HCT116 (cell line): ENCODE measurements at regions not wholly inside any gene's neighbourhood (a gene's known extent, or its start where the extent isn't known, plus 50 kb on each side); places are given as distances from the start of the nearest gene placed in this dataset.
"Not testable (repeated sequence)": the region's sequence is repeated elsewhere in the genome, so short reads cannot be mapped to it uniquely, and the experiment has no call there.

Experiments
- ATAC-seq: fragments of 200-7000 bp; cut with Tn5 transposase; 2 replicates; pipeline ENCODE4 v1.9.1; 2020; ENCODE audit warnings: mild to moderate bottlenecking, moderate library complexity
- BruUV-seq: library from RNA; stranded (reverse); fragments of 400-500 nt; replicated peaks from 2 replicates; lab custom pipeline; 2021; lab: Mats Ljungman, UMichigan
- CTCF ChIA-PET: fragments of 300-600 bp; sonication (Branson Sonifier 250); formaldehyde crosslinking; loops from one replicate; lab custom pipeline; 2021; ENCODE audit warnings: antibody characterized with exemption; lab: Charles Lee
- POLR2A ChIA-PET: fragments of 300-600, 350-600 bp; sonication (Branson Sonifier 250); formaldehyde crosslinking; loops from one replicate; lab custom pipeline; 2021; ENCODE audit warnings: antibody characterized with exemption; lab: Charles Lee
- RAD21 ChIA-PET, 2 experiments: fragments of 300-600 bp; sonication (Branson Sonifier 250); formaldehyde crosslinking; loops; one replicate each; lab custom pipeline; 2023; ENCODE audit warnings: low total read pairs in 2 of 2; ENCODE audit not compliant: uncharacterized antibody in 2 of 2, unreplicated experiment in 2 of 2, low non-redundant PET in 1 of 2; lab: Charles Lee
- DNase-seq: peaks from one replicate; pipeline ENCODE4 v3.0.0-alpha.2; 2010; ENCODE audit warnings: low read depth, low spot score
- H2AFZ ChIP-seq: fragments of 200-600 bp; shearing (Covaris generic), sonication (generic); 2 replicates; pipeline ENCODE4 v1.6.1; 2017; ENCODE audit warnings: low read depth, mixed run types, mixed read lengths, antibody characterized with exemption, low read length; ENCODE audit not compliant: poor library complexity, severe bottlenecking
- H3K27ac ChIP-seq: 2 replicates; pipeline ENCODE4 v1.5.1; 2012; ENCODE audit warnings: low read depth, low read length
- H3K27me3 ChIP-seq: fragments of 200-600 bp; sonication (generic); 2 replicates; pipeline ENCODE4 v1.6.1; 2016; ENCODE audit warnings: mixed run types, low read length, mixed read lengths; ENCODE audit not compliant: insufficient read depth
- H3K36me3 ChIP-seq, 2 experiments: fragments of 200-500 bp in 1 of 2; fragments of 200-600 bp in 1 of 2; sonication (Bioruptor generic) in 1 of 2; sonication (generic) in 1 of 2; 2 replicates each; pipeline versions ENCODE4 v1.5.1 to v1.6.1; 2014 to 2016; ENCODE audit warnings: low read length in 2 of 2, inconsistent platforms in 1 of 2, mixed read lengths in 1 of 2, mixed run types in 1 of 2; ENCODE audit not compliant: insufficient read depth in 2 of 2, control insufficient read depth in 1 of 2
- H3K4me1 ChIP-seq, 2 experiments: fragments of 200-600 bp in 1 of 2; sonication (generic) in 1 of 2; 2 replicates each; pipeline versions ENCODE4 v1.5.1 to v1.6.1; 2012 to 2017; ENCODE audit warnings: low read length in 2 of 2, inconsistent platforms in 1 of 2, mild to moderate bottlenecking in 1 of 2, mixed read lengths in 1 of 2, mixed run types in 1 of 2, moderate library complexity in 1 of 2; ENCODE audit not compliant: insufficient read depth in 2 of 2, control insufficient read depth in 1 of 2
- H3K4me2 ChIP-seq: fragments of 200-600 bp; sonication (generic); 2 replicates; pipeline ENCODE4 v1.6.1; 2017; ENCODE audit warnings: mixed run types, low read length, mixed read lengths
- H3K4me3 ChIP-seq, 2 experiments: fragments of 200-600 bp in 1 of 2; sonication (generic) in 1 of 2; replicated peaks in 1 of 2; 2 replicates each; pipeline ENCODE4 v1.5.1; 2011 to 2016; ENCODE audit warnings: low read length in 2 of 2, control low read depth in 1 of 2, low read depth in 1 of 2, mild to moderate bottlenecking in 1 of 2, mixed read lengths in 1 of 2, mixed run types in 1 of 2
- H3K79me2 ChIP-seq: fragments of 200-600 bp; sonication (generic); 2 replicates; pipeline ENCODE4 v1.6.1; 2017; ENCODE audit warnings: mild to moderate bottlenecking, mixed run types, low read length, moderate library complexity, mixed read lengths; ENCODE audit not compliant: insufficient read depth
- H3K9ac ChIP-seq: fragments of 200-600 bp; sonication (generic); 2 replicates; pipeline ENCODE4 v1.6.1; 2016; ENCODE audit warnings: low read length, mixed read lengths
- H3K9me2 ChIP-seq: fragments of 200-600 bp; sonication (generic), shearing (Covaris generic); 2 replicates; pipeline ENCODE4 v1.6.1; 2017; ENCODE audit warnings: mixed run types, mild to moderate bottlenecking, moderate library complexity; ENCODE audit not compliant: insufficient read depth
- H3K9me3 ChIP-seq, 2 experiments: fragments of 200-500 bp in 1 of 2; fragments of 200-600 bp in 1 of 2; sonication (Bioruptor generic) in 1 of 2; sonication (generic) in 1 of 2; 2 replicates each; pipeline ENCODE4 v1.6.1; 2014 to 2017; ENCODE audit warnings: low read length in 2 of 2, mixed read lengths in 2 of 2, inconsistent platforms in 1 of 2, low read depth in 1 of 2, mild to moderate bottlenecking in 1 of 2, mixed run types in 1 of 2, moderate library complexity in 1 of 2; ENCODE audit not compliant: control insufficient read depth in 1 of 2, insufficient read depth in 1 of 2
- H4K20me1 ChIP-seq: fragments of 200-600 bp; sonication (generic), shearing (Covaris generic); 2 replicates; pipeline ENCODE4 v1.6.1; 2017; ENCODE audit warnings: mixed run types, mild to moderate bottlenecking, moderate library complexity; ENCODE audit not compliant: insufficient read depth
- CBX3 ChIP-seq: IDR thresholded peaks from 2 replicates; pipeline ENCODE4 v1.6.1; 2012; ENCODE audit warnings: low read depth
- CEBPB ChIP-seq: IDR thresholded peaks from 2 replicates; pipeline ENCODE4 v1.6.1; 2012; ENCODE audit warnings: low read depth
- ELF1 ChIP-seq: IDR thresholded peaks from 2 replicates; pipeline ENCODE4 v1.6.1; 2012; ENCODE audit warnings: low read depth, borderline replicate concordance
- EZH2phosphoT487 ChIP-seq: fragments of 200-600 bp; IDR thresholded peaks from 2 replicates; pipeline ENCODE4 v1.6.1; 2018; ENCODE audit warnings: antibody characterized with exemption, borderline replicate concordance
- SIN3A ChIP-seq: IDR thresholded peaks from 2 replicates; pipeline ENCODE4 v1.6.1; 2012; ENCODE audit warnings: low read depth
- SP1 ChIP-seq: IDR thresholded peaks from 2 replicates; pipeline ENCODE4 v1.6.1; 2012; ENCODE audit warnings: low read depth
- intact Hi-C: fragments of 100-400 bp; cut with micrococcal nuclease; formaldehyde crosslinking; loops from 2 replicates; pipeline ENCODE4 v1.10.0; 2022
- TF ChIP-seq, protein P1 (sequence below), 3 experiments: fragments of 200-600 bp in 1 of 3; sonication (generic) in 1 of 3; IDR thresholded peaks in 2 of 3; conservative IDR thresholded peaks in 1 of 3; 2 replicates each; pipeline ENCODE4 v1.5.1; 2012 to 2017; ENCODE audit warnings: low read depth in 2 of 3, low read length in 2 of 3, antibody characterized with exemption in 1 of 3, borderline replicate concordance in 1 of 3, control low read depth in 1 of 3, mild to moderate bottlenecking in 1 of 3, mixed read lengths in 1 of 3, mixed run types in 1 of 3, moderate library complexity in 1 of 3; ENCODE audit not compliant: insufficient read depth in 1 of 3

DNA sequence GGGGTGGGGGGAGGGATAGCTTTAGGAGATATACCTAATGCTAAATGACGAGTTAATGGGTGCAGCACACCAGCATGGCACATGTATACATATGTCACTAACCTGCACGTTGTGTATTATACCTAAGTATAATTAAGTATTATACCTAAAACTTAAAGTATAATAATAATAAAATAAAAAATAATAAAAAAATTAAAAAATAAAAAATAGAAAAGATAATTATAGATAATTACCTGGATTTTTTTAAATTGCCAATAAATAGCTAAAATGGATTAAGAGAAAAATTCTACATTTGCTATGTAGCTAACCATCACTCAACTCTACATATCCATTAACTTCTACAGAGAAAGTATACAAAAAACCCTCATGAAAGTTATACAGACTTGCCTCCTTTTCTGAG lies 747.3 kb downstream of the LRRIQ3 start:
- H3K79me2 ChIP-seq, BruUV-seq, ATAC-seq, H3K9ac ChIP-seq, H3K4me1 ChIP-seq, H2AFZ ChIP-seq, RAD21 ChIA-PET, H3K27me3 ChIP-seq, DNase-seq, H3K36me3 ChIP-seq, H3K4me3 ChIP-seq, H3K27ac ChIP-seq, intact Hi-C loops, H3K9me2 ChIP-seq, CTCF ChIA-PET, H4K20me1 ChIP-seq, POLR2A ChIA-PET, H3K4me2 ChIP-seq: not testable (repeated sequence)
- H3K9me3 ChIP-seq = peaks cover 8 to 18% of the 10 kb centered on the region in 2 experiments; a peak in 3 of 4 replicates

- no peak overlapping the region for H3K4me3 ChIP-seq
- ATAC-seq = no peak
- H3K27me3 ChIP-seq = no peaks in the 10 kb centered on the region
- H3K9me3 ChIP-seq = peaks cover 3 to 23% of the 10 kb centered on the region in 2 experiments; a peak in 2 of 4 replicates
- no peaks in the 10 kb centered on the region for H3K4me1 ChIP-seq
- RAD21 ChIA-PET = no interaction called here
- no peak overlapping the region for H3K27ac ChIP-seq
- POLR2A ChIA-PET = no interaction called here
- no peak for TF ChIP-seq CEBPB
- TF ChIP-seq, protein P1, sequence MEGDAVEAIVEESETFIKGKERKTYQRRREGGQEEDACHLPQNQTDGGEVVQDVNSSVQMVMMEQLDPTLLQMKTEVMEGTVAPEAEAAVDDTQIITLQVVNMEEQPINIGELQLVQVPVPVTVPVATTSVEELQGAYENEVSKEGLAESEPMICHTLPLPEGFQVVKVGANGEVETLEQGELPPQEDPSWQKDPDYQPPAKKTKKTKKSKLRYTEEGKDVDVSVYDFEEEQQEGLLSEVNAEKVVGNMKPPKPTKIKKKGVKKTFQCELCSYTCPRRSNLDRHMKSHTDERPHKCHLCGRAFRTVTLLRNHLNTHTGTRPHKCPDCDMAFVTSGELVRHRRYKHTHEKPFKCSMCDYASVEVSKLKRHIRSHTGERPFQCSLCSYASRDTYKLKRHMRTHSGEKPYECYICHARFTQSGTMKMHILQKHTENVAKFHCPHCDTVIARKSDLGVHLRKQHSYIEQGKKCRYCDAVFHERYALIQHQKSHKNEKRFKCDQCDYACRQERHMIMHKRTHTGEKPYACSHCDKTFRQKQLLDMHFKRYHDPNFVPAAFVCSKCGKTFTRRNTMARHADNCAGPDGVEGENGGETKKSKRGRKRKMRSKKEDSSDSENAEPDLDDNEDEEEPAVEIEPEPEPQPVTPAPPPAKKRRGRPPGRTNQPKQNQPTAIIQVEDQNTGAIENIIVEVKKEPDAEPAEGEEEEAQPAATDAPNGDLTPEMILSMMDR (IDR thresholded peaks at IDR 0.05 in 2 of 3, conservative IDR thresholded peaks at IDR 0.05 in 1 of 3; ENCODE audit: borderline replicate concordance in 1 of 3, insufficient read depth in 1 of 3, low read depth in 2 of 3, low read length in 2 of 3) = no peak
- no peak for TF ChIP-seq CBX3
- no peak for TF ChIP-seq ELF1
- no peak for TF ChIP-seq EZH2phosphoT487
- TF ChIP-seq SP1 = no peak
- no peak for TF ChIP-seq SIN3A
- TF ChIP-seq, all 23 proteins: peak for 0
- H2AFZ ChIP-seq = no peak overlapping the region
- no peaks in the 10 kb centered on the region for H3K36me3 ChIP-seq
- CTCF ChIA-PET = no interaction called here
- no peaks in the 10 kb centered on the region for H3K79me2 ChIP-seq
- no peak overlapping the region for H3K9ac ChIP-seq
- no peaks in the 10 kb centered on the region for H3K9me2 ChIP-seq
- BruUV-seq = no TSS peak
- H4K20me1 ChIP-seq = no peaks in the 10 kb centered on the region
- no peak for DNase-seq
- intact Hi-C loops = no loop called here
- H3K4me2 ChIP-seq = no peak overlapping the region
Observed at GRCh38 chr1:73411479-73411878, 786.5 kb downstream of the LRRIQ3 start.
